ENCODE measurements at regions not wholly inside any gene's neighbourhood (a gene's known extent, or its start where the extent isn't known, plus 50 kb on each side); places are given as distances from the start of the nearest gene placed in this dataset.

- TF ChIP-seq, protein P1, sequence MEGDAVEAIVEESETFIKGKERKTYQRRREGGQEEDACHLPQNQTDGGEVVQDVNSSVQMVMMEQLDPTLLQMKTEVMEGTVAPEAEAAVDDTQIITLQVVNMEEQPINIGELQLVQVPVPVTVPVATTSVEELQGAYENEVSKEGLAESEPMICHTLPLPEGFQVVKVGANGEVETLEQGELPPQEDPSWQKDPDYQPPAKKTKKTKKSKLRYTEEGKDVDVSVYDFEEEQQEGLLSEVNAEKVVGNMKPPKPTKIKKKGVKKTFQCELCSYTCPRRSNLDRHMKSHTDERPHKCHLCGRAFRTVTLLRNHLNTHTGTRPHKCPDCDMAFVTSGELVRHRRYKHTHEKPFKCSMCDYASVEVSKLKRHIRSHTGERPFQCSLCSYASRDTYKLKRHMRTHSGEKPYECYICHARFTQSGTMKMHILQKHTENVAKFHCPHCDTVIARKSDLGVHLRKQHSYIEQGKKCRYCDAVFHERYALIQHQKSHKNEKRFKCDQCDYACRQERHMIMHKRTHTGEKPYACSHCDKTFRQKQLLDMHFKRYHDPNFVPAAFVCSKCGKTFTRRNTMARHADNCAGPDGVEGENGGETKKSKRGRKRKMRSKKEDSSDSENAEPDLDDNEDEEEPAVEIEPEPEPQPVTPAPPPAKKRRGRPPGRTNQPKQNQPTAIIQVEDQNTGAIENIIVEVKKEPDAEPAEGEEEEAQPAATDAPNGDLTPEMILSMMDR (IDR thresholded peaks at IDR 0.05): no peak
- TF ChIP-seq POLR2A (IDR thresholded peaks at IDR 0.05): no peak
These were observed 356.4 kb upstream of the ADAMTS5 start for GRCh38 chr21:27323331-27323730.
